ENCODE measurements at regions not wholly inside any gene's neighbourhood (a gene's known extent, or its start where the extent isn't known, plus 50 kb on each side); places are given as distances from the start of the nearest gene placed in this dataset.

DNA sequence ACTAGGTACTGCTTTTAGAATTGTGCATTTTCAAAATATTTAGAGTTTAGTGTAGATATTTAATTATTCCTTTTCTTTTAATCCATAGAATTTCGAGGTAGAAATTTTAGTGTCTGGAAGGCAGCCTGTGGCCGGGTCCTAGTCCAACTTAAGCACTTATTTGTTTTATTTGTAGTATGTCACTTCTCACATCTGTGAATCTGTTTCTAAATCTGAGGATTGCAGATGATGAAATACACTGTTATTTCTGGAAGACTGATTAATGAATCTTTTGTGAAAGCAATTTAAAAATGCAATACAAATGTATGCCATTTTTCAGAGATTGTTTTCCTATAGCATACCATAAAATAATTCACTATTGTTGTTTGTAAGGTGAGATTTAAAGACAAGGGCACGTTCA lies 483.9 kb upstream of the TRIB2 start:
- intact Hi-C loops (cut with DNase I), result no loop called here
- Histone ChIP-seq H3K27ac (no peak overlapping the region), H3K9me3 (replicated peaks in 1 of 3) (no peaks in the 10 kb centered on the region), H3K4me3 (no peak overlapping the region), H3K36me3 (replicated peaks in 1 of 2) (no peaks in the 10 kb centered on the region), H3K4me1 (replicated peaks in 1 of 2) (peaks cover 4 to 20% of the 10 kb centered on the region in 2 donors), H3K27me3 (no peaks in the 10 kb centered on the region)
- WGBS, 4 donors, result 72 to 79% (median 79%) methylated on average over 3 of the region's 3 CpGs
- TF ChIP-seq, protein P1, sequence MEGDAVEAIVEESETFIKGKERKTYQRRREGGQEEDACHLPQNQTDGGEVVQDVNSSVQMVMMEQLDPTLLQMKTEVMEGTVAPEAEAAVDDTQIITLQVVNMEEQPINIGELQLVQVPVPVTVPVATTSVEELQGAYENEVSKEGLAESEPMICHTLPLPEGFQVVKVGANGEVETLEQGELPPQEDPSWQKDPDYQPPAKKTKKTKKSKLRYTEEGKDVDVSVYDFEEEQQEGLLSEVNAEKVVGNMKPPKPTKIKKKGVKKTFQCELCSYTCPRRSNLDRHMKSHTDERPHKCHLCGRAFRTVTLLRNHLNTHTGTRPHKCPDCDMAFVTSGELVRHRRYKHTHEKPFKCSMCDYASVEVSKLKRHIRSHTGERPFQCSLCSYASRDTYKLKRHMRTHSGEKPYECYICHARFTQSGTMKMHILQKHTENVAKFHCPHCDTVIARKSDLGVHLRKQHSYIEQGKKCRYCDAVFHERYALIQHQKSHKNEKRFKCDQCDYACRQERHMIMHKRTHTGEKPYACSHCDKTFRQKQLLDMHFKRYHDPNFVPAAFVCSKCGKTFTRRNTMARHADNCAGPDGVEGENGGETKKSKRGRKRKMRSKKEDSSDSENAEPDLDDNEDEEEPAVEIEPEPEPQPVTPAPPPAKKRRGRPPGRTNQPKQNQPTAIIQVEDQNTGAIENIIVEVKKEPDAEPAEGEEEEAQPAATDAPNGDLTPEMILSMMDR (IDR thresholded peaks at IDR 0.05), result no peak
- TF ChIP-seq POLR2A (IDR thresholded peaks at IDR 0.05), result no peak
- DNase-seq, result no peak

DNA sequence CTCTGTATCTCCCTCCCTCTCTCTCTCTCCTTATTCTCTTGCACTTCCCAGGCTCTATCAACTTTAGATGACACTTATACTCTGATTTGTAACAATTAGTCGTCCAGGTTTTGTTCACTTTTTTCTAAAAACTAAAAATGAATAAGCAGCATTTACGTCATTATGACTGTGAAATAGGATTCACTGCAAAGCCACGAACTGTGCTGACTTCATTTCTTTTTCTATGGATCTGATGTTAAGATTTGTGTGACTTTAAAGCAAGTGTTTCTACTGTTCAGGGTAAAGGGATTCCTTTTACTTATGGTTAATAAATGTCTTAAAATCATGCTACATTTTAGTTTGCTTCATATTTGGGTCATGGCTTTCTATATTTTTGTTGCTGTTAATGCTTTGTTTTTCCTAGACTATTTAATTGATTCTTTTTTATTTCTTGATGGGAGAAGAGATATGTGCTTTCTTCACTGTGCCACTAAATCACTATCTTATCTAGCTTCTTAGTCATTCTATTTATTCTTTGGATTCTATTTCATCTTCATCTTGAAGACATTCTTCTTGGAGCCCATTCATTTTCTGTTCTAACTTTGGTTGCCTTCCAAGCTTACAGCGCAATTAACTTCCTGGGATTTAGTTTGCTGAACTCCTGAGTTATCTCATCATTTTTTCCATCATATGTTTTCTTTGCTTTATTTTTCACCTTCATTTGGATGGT lies 480.4 kb upstream of the TRIB2 start:
- TF ChIP-seq, protein P1 (IDR thresholded peaks at IDR 0.05), result no peak
- TF ChIP-seq POLR2A (IDR thresholded peaks at IDR 0.05), result no peak
- Histone ChIP-seq H3K36me3 (replicated peaks in 1 of 2) (no peaks in the 10 kb centered on the region), H3K27ac (peak overlapping the region in 1 of 5 donors; percentile 13), H3K27me3 (no peaks in the 10 kb centered on the region), H3K4me3 (no peak overlapping the region), H3K9me3 (replicated peaks in 1 of 3) (no peaks in the 10 kb centered on the region), H3K4me1 (replicated peaks in 1 of 2) (peaks cover 4 to 20% of the 10 kb centered on the region in 2 donors)
- DNase-seq, result peak in 2 of 7 donors; percentile 5 to 10
- intact Hi-C loops (cut with DNase I), result no loop called here
- WGBS, 4 donors, result 31 to 43% (median 37%) methylated on average over 4 of the region's 4 CpGs

DNA sequence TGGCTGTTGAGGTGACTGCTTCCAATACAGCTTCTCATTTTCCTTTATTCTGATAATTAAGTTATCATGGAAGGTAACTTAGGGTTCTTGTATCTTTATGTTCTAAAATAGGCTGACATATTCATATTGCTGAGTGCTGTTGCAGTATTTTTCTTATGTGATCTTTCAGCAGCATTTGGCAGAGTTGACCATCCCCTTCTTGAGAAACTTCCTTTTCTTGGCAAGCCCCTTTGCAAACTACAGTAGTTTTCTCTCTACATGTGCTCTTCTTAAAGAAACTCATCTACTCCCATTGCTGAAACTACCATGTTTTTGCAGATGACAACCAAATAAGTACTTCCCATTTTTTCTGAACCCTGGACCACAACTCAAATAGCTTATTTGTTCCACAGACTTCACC lies 476.5 kb upstream of the TRIB2 start:
- intact Hi-C loops (cut with DNase I), result no loop called here
- no peak overlapping the region for H3K4me3 ChIP-seq
- no peaks in the 10 kb centered on the region for H3K27me3 ChIP-seq
- no peak for DNase-seq
- no peak overlapping the region for H3K27ac ChIP-seq
- no peaks in the 10 kb centered on the region for H3K9me3 ChIP-seq (replicated peaks in 1 of 3)
- H3K36me3 ChIP-seq (replicated peaks in 1 of 2), result no peaks in the 10 kb centered on the region
- TF ChIP-seq, protein P1 (IDR thresholded peaks at IDR 0.05), result no peak
- no peak for TF ChIP-seq POLR2A (IDR thresholded peaks at IDR 0.05)
- H3K4me1 ChIP-seq (replicated peaks in 1 of 2), result peaks cover 4 to 20% of the 10 kb centered on the region in 2 donors

DNA sequence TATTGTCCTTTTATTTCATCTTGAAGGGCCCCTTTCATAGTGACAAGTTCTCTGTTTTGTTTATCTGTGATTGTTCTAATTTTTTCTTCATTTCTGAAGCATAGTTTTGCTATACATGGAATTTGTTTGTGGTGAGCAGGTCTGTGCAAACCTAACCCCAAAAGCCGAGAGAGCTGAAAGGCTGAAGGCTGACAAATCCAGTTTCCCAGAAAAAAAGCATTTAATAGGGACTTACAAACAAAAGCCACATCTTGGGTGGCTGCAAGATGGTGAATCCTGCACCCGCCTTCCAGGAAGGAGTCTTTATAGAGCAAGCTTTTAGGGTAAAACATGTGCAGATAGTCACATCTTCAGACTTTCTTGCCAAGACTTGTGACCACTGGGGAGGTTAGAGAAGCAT lies 473.4 kb upstream of the TRIB2 start:
- no peaks in the 10 kb centered on the region for H3K4me1 ChIP-seq (replicated peaks in 1 of 2)
- no peak overlapping the region for H3K27ac ChIP-seq
- intact Hi-C loops (cut with DNase I), result no loop called here
- 95 to 98% (median 97%) methylated on average over 2 of the region's 2 CpGs for WGBS, 4 donors
- no peaks in the 10 kb centered on the region for H3K27me3 ChIP-seq
- no peak overlapping the region for H3K4me3 ChIP-seq
- TF ChIP-seq POLR2A (IDR thresholded peaks at IDR 0.05), result no peak
- TF ChIP-seq, protein P1 (IDR thresholded peaks at IDR 0.05), result no peak
- no peaks in the 10 kb centered on the region for H3K36me3 ChIP-seq (replicated peaks in 1 of 2)
- peaks cover 0 to 3% (median 0%) of the 10 kb centered on the region in 3 donors for H3K9me3 ChIP-seq (replicated peaks in 1 of 3)
- no peak for DNase-seq
